ENCODE measurements at regions not wholly inside any gene's neighbourhood (a gene's known extent, or its start where the extent isn't known, plus 50 kb on each side); places are given as distances from the start of the nearest gene placed in this dataset.

GRCh38 chr18:69291044-69291443, 109.6 kb upstream of the DOK6 start:
- Histone ChIP-seq H3K36me3 (ENCODE audit: insufficient read depth, low read length) (no peaks in the 10 kb centered on the region), H3K27ac (ENCODE audit: low read length) (no peak overlapping the region)

GRCh38 chr18:69291755-69292154, 108.9 kb upstream of the DOK6 start:
- H3K9me2 ChIP-seq (ENCODE audit: insufficient read depth, low read length): no peaks in the 10 kb centered on the region
- no peak overlapping the region for H2AFZ ChIP-seq (ENCODE audit: low read depth, low read length)
- H3K9ac ChIP-seq (ENCODE audit: low read length): no peak overlapping the region
- H3K36me3 ChIP-seq (ENCODE audit: insufficient read depth, low read length): no peaks in the 10 kb centered on the region
- no peak overlapping the region for H3K4me3 ChIP-seq (ENCODE audit: low read length)
- H3F3A ChIP-seq (ENCODE audit: insufficient read depth, low read length, poor library complexity, severe bottlenecking): no peaks in the 10 kb centered on the region
- H3K27ac ChIP-seq (ENCODE audit: low read length): no peak overlapping the region
- H3K4me2 ChIP-seq (ENCODE audit: low read length): no peak overlapping the region
- H4K20me1 ChIP-seq (ENCODE audit: insufficient read depth): no peaks in the 10 kb centered on the region
- no peaks in the 10 kb centered on the region for H3K27me3 ChIP-seq (ENCODE audit: insufficient read depth, low read depth, low read length)
- no peaks in the 10 kb centered on the region for H3K9me3 ChIP-seq (ENCODE audit: low read length)
- H3K79me2 ChIP-seq (replicated peaks; ENCODE audit: insufficient read depth, low read length): no peaks in the 10 kb centered on the region
- no peak for TF ChIP-seq TAF1 (IDR thresholded peaks at IDR 0.05; ENCODE audit: low read depth)
- TF ChIP-seq EZH2 (IDR thresholded peaks at IDR 0.05; ENCODE audit: borderline replicate concordance, insufficient read depth, low read length, poor library complexity, severe bottlenecking): no peak
- no peak for TF ChIP-seq MXI1 (conservative IDR thresholded peaks at IDR 0.05; ENCODE audit: poor library complexity, severe bottlenecking)
- TF ChIP-seq REST (IDR thresholded peaks at IDR 0.05; ENCODE audit: borderline replicate concordance): no peak
- no peak for TF ChIP-seq POLR2AphosphoS5 (IDR thresholded peaks at IDR 0.05)
- no peak for TF ChIP-seq RAD21 (conservative IDR thresholded peaks at IDR 0.05)
- no peak for TF ChIP-seq CTCF (IDR thresholded peaks at IDR 0.05; ENCODE audit: poor library complexity, severe bottlenecking)
- TF ChIP-seq SMC3 (conservative IDR thresholded peaks at IDR 0.05; ENCODE audit: poor library complexity): no peak

More at GRCh38 chr18:69291044-69291443, 109.6 kb upstream of the DOK6 start:
- H3F3A ChIP-seq (ENCODE audit: insufficient read depth, low read length, poor library complexity, severe bottlenecking): no peaks in the 10 kb centered on the region
- no peaks in the 10 kb centered on the region for H3K27me3 ChIP-seq (ENCODE audit: insufficient read depth, low read depth, low read length)
- no peak overlapping the region for H3K4me3 ChIP-seq (ENCODE audit: low read length)
- no peak overlapping the region for H3K9ac ChIP-seq (ENCODE audit: low read length)
- no peaks in the 10 kb centered on the region for H3K9me3 ChIP-seq (ENCODE audit: low read length)
- no peaks in the 10 kb centered on the region for H4K20me1 ChIP-seq (ENCODE audit: insufficient read depth)
- H3K4me2 ChIP-seq (ENCODE audit: low read length): no peak overlapping the region
- H3K9me2 ChIP-seq (ENCODE audit: insufficient read depth, low read length): no peaks in the 10 kb centered on the region
- no peak overlapping the region for H2AFZ ChIP-seq (ENCODE audit: low read depth, low read length)
- H3K79me2 ChIP-seq (replicated peaks; ENCODE audit: insufficient read depth, low read length): no peaks in the 10 kb centered on the region
- TF ChIP-seq SMC3 (conservative IDR thresholded peaks at IDR 0.05; ENCODE audit: poor library complexity): no peak
- no peak for TF ChIP-seq RAD21 (conservative IDR thresholded peaks at IDR 0.05)
- TF ChIP-seq CTCF (IDR thresholded peaks at IDR 0.05; ENCODE audit: poor library complexity, severe bottlenecking): no peak
- TF ChIP-seq MXI1 (conservative IDR thresholded peaks at IDR 0.05; ENCODE audit: poor library complexity, severe bottlenecking): no peak
- TF ChIP-seq POLR2AphosphoS5 (IDR thresholded peaks at IDR 0.05): no peak
- no peak for TF ChIP-seq REST (IDR thresholded peaks at IDR 0.05; ENCODE audit: borderline replicate concordance)
- TF ChIP-seq TAF1 (IDR thresholded peaks at IDR 0.05; ENCODE audit: low read depth): no peak

Measured in neural cell (in vitro differentiated cells).